BJ (cell line): ENCODE measurements at regions not wholly inside any gene's neighbourhood (a gene's known extent, or its start where the extent isn't known, plus 50 kb on each side); places are given as distances from the start of the nearest gene placed in this dataset.

Experiments used
- CTCF ChIA-PET: fragments of 350-600 bp; formaldehyde crosslinking; extraction: SDS; loops from one replicate; lab custom pipeline; 2021; ENCODE audit warnings: antibody characterized with exemption, inconsistent platforms; lab: Yijun Ruan, JAX
- POLR2A ChIA-PET: fragments of 300-600 bp; sonication (Branson Sonifier 250); formaldehyde crosslinking; extraction: SDS; loops from one replicate; lab custom pipeline; 2021; ENCODE audit warnings: antibody characterized with exemption; lab: Charles Lee
- DNase-seq: peaks from one replicate; pipeline ENCODE4 v3.0.0-alpha.2; 2011; ENCODE audit warnings: low read depth
- H3K27me3 ChIP-seq: 2 replicates; pipeline ENCODE4 v1.6.0; 2011; ENCODE audit warnings: low read length; ENCODE audit not compliant: control insufficient read depth, insufficient read depth
- H3K36me3 ChIP-seq: 2 replicates; pipeline ENCODE4 v1.5.1; 2011; ENCODE audit warnings: low read length; ENCODE audit not compliant: control insufficient read depth, insufficient read depth
- H3K4me3 ChIP-seq: 2 replicates; pipeline ENCODE4 v1.5.1; 2011; ENCODE audit warnings: low read depth, mild to moderate bottlenecking, control low read depth, low read length
- TF ChIP-seq, protein P1 (sequence below): IDR thresholded peaks from 2 replicates; pipeline ENCODE4 v1.5.1; 2011; ENCODE audit warnings: low read depth, mild to moderate bottlenecking, control low read depth, inconsistent platforms, low read length, moderate library complexity; ENCODE audit not compliant: insufficient read depth

DNA sequence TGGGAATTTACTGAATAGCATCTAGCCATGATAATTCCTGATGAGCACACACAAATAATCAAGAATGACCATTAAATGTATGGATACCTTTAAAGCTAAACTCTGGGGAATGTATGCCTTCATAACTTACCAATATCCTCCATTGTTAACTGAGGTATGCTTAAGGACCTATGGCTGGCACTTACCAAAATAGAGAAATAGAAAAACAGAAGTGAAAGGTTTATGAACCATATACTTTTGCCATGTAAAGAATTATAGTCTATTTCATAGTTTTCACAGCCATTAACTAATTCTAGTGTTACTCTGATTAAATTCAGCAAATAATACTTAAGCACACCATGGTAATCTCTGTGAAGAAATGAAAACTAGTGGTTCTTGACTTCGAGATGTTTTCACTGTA lies 1360.6 kb upstream of the LRRTM3 start:
- ChIA-PET POLR2A (no interaction called here), CTCF (no interaction called here)
- no peak for DNase-seq

DNA sequence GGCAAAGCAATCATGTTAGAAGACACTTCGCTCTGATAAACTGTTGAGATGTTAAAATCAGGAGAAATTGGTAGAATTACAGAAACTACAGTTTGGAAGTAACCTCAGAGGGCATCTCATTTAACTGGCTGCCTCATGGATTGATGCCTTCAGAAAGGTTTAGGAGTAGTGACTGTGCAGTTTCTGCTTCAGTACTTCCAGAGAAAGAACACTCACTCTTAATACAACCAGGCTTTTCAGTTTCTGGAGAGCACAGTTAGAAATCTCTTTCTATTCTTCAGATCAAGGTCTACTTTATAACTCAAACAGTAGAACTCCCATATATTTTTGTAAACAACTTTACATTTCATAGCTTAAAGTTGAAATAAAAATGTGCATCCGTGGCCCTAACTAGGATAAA lies 1358.9 kb upstream of the LRRTM3 start:
- no peak for DNase-seq
- Histone ChIP-seq H3K27me3 (no peaks in the 10 kb centered on the region), H3K36me3 (no peaks in the 10 kb centered on the region), H3K4me3 (no peak overlapping the region)
- ChIA-PET POLR2A (no interaction called here), CTCF (no interaction called here)
- TF ChIP-seq, protein P1, sequence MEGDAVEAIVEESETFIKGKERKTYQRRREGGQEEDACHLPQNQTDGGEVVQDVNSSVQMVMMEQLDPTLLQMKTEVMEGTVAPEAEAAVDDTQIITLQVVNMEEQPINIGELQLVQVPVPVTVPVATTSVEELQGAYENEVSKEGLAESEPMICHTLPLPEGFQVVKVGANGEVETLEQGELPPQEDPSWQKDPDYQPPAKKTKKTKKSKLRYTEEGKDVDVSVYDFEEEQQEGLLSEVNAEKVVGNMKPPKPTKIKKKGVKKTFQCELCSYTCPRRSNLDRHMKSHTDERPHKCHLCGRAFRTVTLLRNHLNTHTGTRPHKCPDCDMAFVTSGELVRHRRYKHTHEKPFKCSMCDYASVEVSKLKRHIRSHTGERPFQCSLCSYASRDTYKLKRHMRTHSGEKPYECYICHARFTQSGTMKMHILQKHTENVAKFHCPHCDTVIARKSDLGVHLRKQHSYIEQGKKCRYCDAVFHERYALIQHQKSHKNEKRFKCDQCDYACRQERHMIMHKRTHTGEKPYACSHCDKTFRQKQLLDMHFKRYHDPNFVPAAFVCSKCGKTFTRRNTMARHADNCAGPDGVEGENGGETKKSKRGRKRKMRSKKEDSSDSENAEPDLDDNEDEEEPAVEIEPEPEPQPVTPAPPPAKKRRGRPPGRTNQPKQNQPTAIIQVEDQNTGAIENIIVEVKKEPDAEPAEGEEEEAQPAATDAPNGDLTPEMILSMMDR, result no peak

More for the DNA sequence above, 1360.6 kb upstream of the LRRTM3 start:
- Histone ChIP-seq H3K36me3 (no peaks in the 10 kb centered on the region), H3K4me3 (no peak overlapping the region), H3K27me3 (no peaks in the 10 kb centered on the region)
- TF ChIP-seq, protein P1, result no peak

DNA sequence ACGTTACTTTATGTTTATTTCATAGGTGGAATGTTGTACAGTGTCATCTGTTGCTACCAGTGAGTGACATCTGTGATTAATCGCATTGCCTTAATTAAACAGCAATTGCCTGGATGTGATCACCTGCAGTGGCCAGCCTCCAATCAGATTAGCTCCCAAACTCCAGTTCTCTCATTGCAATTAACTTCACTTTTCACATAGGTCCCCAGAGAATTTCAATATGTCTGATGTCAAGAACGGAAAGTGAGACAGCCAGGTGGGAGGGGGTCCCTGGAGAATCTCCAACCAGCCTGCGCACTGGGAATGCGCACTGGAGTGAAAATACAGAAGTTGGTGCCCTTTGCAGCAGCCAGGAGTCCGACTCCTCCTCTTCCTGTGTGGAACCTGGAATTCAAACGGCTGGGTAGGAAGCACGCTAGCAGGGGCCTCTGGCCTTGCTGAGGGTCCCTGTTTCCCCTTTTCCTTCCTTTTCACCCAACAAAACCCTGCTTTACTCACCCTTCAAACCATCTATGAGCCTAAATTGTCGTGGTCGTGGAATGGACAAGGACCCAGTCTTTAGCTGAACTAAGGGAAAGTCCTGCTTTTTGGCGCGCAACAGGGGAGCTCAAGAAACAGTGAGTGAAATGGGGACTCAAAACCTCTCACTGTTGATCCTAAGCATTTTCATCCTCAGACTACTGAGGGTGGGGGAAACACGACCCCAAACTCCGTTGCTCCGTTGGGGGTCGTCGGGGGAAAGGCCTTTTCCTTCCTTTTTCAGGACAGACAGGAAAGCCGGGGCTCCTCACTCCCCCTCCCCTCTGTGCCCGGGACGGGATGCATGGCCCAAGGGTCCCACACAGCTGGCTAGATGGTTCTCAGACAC lies 1355.5 kb upstream of the LRRTM3 start:
- Histone ChIP-seq H3K36me3 (no peaks in the 10 kb centered on the region), H3K27me3 (no peaks in the 10 kb centered on the region), H3K4me3 (peak overlapping the region; percentile 45)
- ChIA-PET CTCF (no interaction called here), POLR2A (interaction anchor here (0.7 kb wide), 1 partner anchor 22 kb away, joined by 3 read pairs; no protein-coding TSS in a partner anchor)
- DNase-seq, result no peak
- TF ChIP-seq, protein P1, result no peak

DNA sequence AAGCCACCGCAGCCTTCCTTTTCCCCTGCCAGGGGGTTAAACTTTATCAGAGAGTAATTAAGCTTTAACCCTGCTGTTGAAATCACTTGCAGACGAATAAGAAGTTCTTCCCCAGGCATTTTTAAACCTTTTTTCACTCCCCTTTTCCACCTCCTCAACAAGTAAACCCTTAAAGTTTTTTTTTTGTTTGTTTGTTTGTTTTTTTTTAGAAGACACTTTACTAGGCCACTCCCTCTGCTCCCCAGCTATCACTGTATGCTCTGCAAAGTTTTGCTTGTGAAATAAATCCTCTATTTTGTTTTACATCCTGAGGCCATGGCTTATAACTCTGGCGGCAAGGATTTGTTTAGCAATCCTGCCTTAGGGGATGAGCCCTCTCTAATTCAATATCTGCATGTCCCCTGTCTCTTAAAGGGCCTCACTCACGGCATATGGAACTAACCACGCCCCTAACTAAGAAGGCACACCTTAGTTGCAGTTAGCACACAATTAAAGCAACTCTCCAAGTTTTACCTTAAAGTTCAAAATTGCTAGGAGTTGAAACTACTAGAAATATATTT lies 1354.7 kb upstream of the LRRTM3 start:
- ChIA-PET POLR2A (no interaction called here), CTCF (interaction anchor here (0.5 kb wide), 1 partner anchor 32 kb away, joined by 3 read pairs; no protein-coding TSS in a partner anchor)
- Histone ChIP-seq H3K4me3 (peak overlapping the region; percentile 45), H3K36me3 (no peaks in the 10 kb centered on the region), H3K27me3 (no peaks in the 10 kb centered on the region)
- DNase-seq, result no peak
- TF ChIP-seq, protein P1, result no peak

DNA sequence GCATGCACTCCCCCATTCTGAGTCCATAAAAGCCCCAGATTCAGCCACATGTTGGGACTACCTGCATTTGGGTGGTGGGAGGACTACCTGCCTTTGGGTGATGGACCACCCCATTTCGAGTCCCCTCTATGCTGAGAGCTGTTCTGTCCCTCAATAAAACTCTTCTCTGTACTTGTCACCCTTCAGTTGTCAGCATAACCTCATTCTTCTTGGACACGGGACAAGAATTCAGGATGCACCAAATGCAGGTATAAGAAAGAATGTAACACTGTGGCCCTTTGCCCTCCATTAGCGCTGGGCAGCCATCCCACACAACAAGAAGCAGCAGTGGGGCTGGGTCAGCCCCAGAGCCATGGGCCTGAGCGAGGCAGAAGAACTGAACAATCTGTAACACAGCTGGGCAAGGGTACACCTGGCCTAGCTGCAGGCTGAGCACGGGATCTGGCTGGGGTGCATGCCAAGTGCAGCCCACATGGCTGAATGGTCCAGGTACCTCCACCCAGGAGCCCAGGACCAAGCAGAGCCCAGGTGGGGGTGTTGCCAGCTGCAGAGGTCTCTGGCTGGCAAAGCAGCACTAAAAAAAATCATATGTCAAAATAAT lies 1344.3 kb upstream of the LRRTM3 start:
- ChIA-PET CTCF (no interaction called here), POLR2A (no interaction called here)
- DNase-seq, result no peak
- H3K36me3 ChIP-seq, result no peaks in the 10 kb centered on the region
- no peak overlapping the region for H3K4me3 ChIP-seq
- TF ChIP-seq, protein P1, result no peak
- no peaks in the 10 kb centered on the region for H3K27me3 ChIP-seq
